Mucosa of rectum (tissue), 2 donors: ENCODE measurements at regions not wholly inside any gene's neighbourhood (a gene's known extent, or its start where the extent isn't known, plus 50 kb on each side); places are given as distances from the start of the nearest gene placed in this dataset.
"Not testable (repeated sequence)": the region's sequence is repeated elsewhere in the genome, so short reads cannot be mapped to it uniquely, and the experiment has no call there.

Experiments
- H3K27ac ChIP-seq, 2 donors: one replicate each; pipeline ENCODE4 v1.7.0; 2013; ENCODE audit warnings: inconsistent platforms in 2 of 2, low read depth in 2 of 2, low read length in 2 of 2
- H3K27me3 ChIP-seq, 2 donors: one replicate each; pipeline ENCODE4 v1.7.0; 2013; ENCODE audit warnings: low read length in 2 of 2; ENCODE audit not compliant: control insufficient read depth in 2 of 2, insufficient read depth in 2 of 2
- H3K36me3 ChIP-seq, 2 donors: one replicate each; pipeline ENCODE4 v1.7.0; 2013; ENCODE audit warnings: low read length in 2 of 2; ENCODE audit not compliant: control insufficient read depth in 2 of 2, insufficient read depth in 2 of 2
- H3K4me1 ChIP-seq, 2 donors: one replicate each; pipeline ENCODE4 v1.7.0; 2013; ENCODE audit warnings: low read length in 2 of 2, mild to moderate bottlenecking in 1 of 2; ENCODE audit not compliant: control insufficient read depth in 2 of 2, insufficient read depth in 2 of 2
- H3K4me3 ChIP-seq, 2 donors: one replicate each; pipeline ENCODE4 v1.7.0; 2013; ENCODE audit warnings: low read length in 2 of 2
- H3K9ac ChIP-seq, 2 donors: one replicate each; pipeline ENCODE4 v1.7.0; 2013; ENCODE audit warnings: low read length in 2 of 2, low read depth in 1 of 2, mild to moderate bottlenecking in 1 of 2
- H3K9me3 ChIP-seq, 2 donors: one replicate each; pipeline ENCODE4 v1.7.0; 2013; ENCODE audit warnings: low read length in 2 of 2; ENCODE audit not compliant: control insufficient read depth in 2 of 2
- donor health status: healthy.
- donor health status: Normal muscosa, but diverticular disease.

DNA sequence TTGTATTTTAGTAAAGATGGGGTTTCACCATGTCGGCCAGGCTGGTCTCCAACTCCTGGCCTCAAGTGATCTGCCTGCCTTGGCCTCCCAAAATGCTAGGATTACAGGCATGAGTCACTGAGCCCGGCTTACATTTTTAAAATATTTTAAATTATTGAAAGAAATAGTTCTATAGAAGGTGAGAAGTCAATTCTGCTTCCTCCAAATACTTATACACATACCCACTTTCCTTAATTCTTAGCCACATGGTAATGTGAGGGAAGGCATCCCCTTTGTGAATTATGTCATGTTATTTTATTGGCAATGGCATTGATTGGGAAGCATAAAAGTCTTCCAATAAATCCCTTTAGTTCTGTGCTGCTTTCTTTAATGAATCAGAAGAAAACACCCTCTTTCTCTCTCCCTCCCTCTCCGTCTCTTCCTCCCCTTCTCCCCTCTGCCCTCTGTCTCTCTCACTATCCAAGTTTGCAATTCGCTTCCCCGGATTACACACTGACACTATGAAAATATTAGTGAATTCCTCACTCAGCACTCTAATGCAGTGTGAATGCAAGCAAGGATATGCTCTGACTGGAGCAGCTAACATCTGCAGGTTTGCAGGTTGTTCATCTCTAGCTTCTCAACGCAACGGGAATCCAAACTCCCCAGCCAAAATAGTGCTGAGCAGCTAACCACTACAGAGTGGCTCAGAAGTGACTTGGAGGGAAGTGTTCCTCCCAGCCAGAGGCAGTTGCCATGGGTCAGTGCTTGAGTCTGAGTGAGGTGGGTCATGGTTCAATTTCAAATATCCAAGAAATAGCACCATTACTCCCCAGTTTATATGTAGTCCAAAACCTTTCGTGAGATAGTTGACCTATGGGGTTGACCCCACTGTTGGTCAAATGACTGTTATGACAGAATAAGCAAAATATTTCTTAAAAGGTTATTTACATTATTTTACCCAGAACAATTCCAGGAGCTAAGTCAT is 77.8 kb upstream of the CD55 start:
- no peak overlapping the region for H3K27ac ChIP-seq
- H3K4me3 ChIP-seq: no peak overlapping the region
- peaks cover 6 to 9% of the 10 kb centered on the region in 2 donors for H3K4me1 ChIP-seq
- H3K27me3 ChIP-seq: no peaks in the 10 kb centered on the region
- H3K9ac ChIP-seq: no peak overlapping the region
- H3K36me3 ChIP-seq: no peaks in the 10 kb centered on the region
- H3K9me3 ChIP-seq: no peaks in the 10 kb centered on the region

DNA sequence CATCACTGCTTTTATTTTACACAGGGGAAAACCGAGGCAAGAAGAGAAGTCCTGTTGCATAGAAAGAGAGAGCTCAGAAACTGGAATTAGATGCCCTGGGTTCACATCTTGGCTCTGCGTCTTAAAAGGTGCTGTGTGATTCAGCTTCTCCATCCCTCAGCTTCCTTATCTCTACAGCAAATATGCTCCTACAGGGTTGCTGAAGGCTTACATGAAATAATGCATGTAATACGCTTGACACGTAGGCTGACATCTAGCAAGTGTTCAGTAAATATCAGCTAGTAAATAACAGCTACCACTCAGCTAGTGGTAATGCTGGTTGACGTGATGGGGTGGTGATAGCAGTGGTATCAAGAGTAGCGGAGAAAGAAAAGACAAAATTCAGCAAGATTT is 77.1 kb upstream of the CD55 start:
- Histone ChIP-seq H3K9me3 (no peaks in the 10 kb centered on the region), H3K27ac (no peak overlapping the region), H3K4me1 (peaks cover 6 to 9% of the 10 kb centered on the region in 2 donors), H3K4me3 (no peak overlapping the region), H3K27me3 (no peaks in the 10 kb centered on the region), H3K9ac (no peak overlapping the region), H3K36me3 (no peaks in the 10 kb centered on the region)

DNA sequence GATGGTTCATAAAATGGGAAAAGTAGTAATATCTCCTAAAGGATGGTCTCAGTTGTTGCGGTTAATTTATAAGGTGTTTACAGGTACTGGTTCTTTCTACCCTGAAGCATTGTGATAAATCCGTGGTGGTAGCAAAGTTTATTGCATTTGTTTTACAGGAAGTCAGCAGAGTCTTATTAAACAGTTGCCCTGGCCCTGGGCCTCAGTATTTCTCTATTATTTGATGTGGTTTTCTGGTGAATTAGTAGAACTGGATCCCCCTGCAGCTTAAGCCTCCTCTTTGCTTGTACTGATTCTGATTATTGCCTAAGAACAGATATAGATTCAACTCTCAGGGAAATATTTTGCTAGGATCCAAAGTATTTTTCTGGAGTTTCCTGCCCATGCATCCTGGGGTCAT is 76.4 kb upstream of the CD55 start:
- no peak overlapping the region for H3K4me3 ChIP-seq
- no peak overlapping the region for H3K27ac ChIP-seq
- no peaks in the 10 kb centered on the region for H3K27me3 ChIP-seq
- peaks cover 6 to 9% of the 10 kb centered on the region in 2 donors for H3K4me1 ChIP-seq
- no peaks in the 10 kb centered on the region for H3K9me3 ChIP-seq
- H3K36me3 ChIP-seq: no peaks in the 10 kb centered on the region
- no peak overlapping the region for H3K9ac ChIP-seq

DNA sequence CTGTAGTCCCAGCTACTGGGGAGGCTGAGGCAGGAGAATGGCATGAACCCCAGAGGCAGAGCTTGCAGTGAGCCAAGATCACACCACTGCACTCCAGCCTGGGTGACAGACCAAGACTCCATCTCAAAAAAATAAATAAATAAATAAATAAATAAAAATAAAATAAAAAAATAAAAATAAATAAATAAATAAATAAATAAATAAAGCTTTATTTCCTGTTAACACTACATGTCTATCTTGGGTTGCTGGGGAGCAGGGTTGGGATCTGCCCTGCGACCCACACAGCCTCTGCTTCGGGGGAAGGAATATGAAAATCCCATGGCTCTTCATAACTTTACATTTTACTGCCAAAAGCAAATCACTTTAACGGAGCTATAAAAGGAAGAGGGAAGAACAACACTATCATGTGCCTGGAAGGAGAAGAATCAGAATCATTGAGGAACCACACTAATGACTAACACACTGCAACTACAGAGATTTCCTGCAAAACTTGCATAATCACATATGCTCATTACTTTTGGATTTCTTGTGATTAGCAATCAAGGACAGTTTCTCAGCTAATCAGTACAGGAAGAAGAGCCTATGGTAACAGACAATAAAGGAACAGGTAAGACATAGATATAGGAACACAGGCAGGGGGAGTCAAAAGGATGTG is 72.8 kb upstream of the CD55 start:
- no peaks in the 10 kb centered on the region for H3K4me1 ChIP-seq
- H3K4me3 ChIP-seq: no peak overlapping the region
- H3K9me3 ChIP-seq: no peaks in the 10 kb centered on the region
- H3K27me3 ChIP-seq: no peaks in the 10 kb centered on the region
- no peak overlapping the region for H3K9ac ChIP-seq
- no peaks in the 10 kb centered on the region for H3K36me3 ChIP-seq
- no peak overlapping the region for H3K27ac ChIP-seq

DNA sequence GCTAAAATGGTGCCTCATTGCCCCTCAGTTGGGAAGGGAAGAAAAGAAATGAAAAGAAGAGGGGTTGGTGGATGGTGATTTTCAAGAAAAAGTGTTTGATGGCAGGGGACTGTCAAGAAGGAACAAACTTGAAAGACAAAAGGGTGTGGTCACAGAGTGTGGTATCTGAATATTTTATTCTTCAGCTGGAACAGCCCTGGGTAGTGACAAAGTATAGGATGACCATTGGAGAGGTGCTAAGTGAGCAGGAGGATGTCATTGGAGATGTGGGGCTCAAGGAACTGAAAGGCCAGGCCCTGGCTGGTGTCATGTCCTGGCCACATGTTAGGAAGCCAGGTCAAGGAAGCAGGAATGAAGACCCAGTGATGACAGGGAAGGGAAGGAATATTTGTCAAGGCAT is 71.0 kb upstream of the CD55 start:
- no peak overlapping the region for H3K27ac ChIP-seq
- no peak overlapping the region for H3K4me3 ChIP-seq
- no peaks in the 10 kb centered on the region for H3K4me1 ChIP-seq
- no peaks in the 10 kb centered on the region for H3K36me3 ChIP-seq
- no peak overlapping the region for H3K9ac ChIP-seq
- no peaks in the 10 kb centered on the region for H3K27me3 ChIP-seq
- H3K9me3 ChIP-seq: no peaks in the 10 kb centered on the region

DNA sequence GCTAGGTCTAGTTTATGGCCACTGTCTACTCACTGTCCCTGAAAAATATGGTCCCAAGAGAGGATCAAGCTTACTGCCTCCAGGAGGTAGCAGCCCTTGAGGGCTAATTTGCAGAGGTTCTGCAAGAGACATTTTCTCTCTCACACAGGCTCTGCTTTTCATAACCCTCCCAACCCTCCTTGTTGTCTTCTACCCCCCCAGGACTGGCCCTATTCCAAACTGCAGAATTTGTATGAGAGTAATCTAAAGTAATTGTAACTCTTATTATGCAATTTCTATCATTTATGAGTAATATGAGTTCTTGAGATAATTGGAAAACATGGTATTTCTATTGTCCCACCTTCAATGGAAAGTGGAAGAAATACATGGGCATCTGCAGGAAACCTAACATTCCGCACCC is 70.4 kb upstream of the CD55 start:
- Histone ChIP-seq H3K9me3 (no peaks in the 10 kb centered on the region), H3K4me3 (no peak overlapping the region), H3K27me3 (no peaks in the 10 kb centered on the region), H3K27ac (no peak overlapping the region), H3K4me1 (no peaks in the 10 kb centered on the region), H3K36me3 (no peaks in the 10 kb centered on the region), H3K9ac (no peak overlapping the region)

DNA sequence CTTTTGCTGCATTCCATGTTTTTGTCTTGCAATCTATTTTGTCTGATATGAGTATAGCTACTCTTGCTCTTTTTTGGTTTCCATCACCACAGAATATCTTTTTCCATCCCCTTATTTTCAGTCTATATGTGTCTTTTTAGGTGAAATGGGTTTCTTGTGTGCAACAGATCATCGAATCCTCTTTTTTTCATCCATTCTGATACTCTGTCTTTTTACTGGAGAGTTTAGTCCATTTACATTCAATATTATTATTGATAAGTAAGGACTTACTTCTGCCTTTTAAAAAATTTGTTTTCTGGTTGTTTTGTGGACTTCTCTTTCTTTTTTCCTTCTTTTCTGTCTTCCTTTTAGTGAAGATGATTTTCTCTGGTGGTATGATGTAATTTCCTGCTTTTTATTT is 64.6 kb upstream of the CD55 start:
- no peaks in the 10 kb centered on the region for H3K4me1 ChIP-seq
- no peak overlapping the region for H3K9ac ChIP-seq
- no peaks in the 10 kb centered on the region for H3K27me3 ChIP-seq
- no peak overlapping the region for H3K4me3 ChIP-seq
- no peaks in the 10 kb centered on the region for H3K36me3 ChIP-seq
- no peaks in the 10 kb centered on the region for H3K9me3 ChIP-seq
- H3K27ac ChIP-seq: no peak overlapping the region

DNA sequence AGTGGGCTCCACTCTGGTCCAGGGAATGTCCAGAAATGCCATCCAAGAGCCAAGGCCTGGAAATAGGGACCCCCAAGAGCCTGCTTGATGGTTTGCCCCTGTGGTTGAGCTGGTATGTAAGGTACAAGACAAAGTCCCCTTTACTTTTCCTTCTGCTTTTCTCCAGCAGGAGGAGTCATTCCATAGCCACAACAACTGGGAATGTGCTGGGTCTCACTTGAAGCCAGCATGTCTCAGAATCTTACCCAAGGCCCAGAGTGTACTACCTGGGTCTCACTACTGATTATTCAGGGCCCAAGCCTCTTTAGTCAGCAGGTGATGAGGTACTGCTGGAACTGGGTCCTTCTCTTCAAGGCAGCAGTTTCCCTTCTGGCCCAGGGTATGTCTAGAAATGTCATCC is 62.1 kb upstream of the CD55 start:
- no peaks in the 10 kb centered on the region for H3K36me3 ChIP-seq
- H3K4me1 ChIP-seq: no peaks in the 10 kb centered on the region
- no peaks in the 10 kb centered on the region for H3K9me3 ChIP-seq
- no peak overlapping the region for H3K9ac ChIP-seq
- no peak overlapping the region for H3K27ac ChIP-seq
- H3K4me3 ChIP-seq: no peak overlapping the region
- H3K27me3 ChIP-seq: no peaks in the 10 kb centered on the region

DNA sequence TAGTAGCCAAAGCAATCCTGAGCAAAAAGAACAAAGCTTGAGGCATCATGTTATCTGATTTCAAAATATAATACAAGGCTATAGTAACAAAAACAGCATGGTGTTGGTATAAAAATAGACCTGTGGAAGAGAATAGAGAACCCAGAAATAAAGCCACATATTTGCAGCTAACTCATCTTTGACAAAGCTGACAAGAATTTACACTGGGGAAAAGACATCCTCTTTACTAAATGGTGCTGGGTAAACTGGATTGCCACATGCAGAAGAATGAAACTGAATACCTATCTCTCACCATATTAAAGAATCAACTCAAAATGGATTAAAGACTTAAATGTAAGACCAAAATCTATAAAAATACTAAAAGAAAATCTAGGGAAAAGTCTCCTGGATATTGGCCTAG is 59.5 kb upstream of the CD55 start:
- H3K9me3 ChIP-seq: no peaks in the 10 kb centered on the region
- no peak overlapping the region for H3K9ac ChIP-seq
- no peaks in the 10 kb centered on the region for H3K36me3 ChIP-seq
- H3K4me1 ChIP-seq: no peaks in the 10 kb centered on the region
- H3K27ac ChIP-seq: no peak overlapping the region
- H3K27me3 ChIP-seq: no peaks in the 10 kb centered on the region
- H3K4me3 ChIP-seq: no peak overlapping the region

DNA sequence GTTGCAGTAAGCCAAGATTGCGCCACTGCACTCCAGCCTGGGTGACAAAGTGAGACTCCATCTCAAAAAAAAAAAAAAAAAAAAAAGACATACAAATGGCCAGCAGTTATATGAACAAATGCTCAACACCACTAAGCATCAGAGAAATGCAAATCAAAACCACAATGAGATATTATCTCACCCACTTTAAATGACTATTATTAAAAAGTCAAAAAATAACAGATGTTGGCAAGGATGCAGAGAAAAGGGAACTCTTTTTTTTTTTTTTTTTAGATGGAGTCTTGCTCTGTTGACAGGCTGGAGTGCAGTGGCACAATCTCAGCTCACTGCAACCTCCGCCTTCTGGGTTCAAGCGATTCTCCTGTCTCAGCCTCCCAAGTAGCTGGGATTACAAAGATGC is 58.6 kb upstream of the CD55 start:
- not testable (repeated sequence) for H3K27me3 ChIP-seq, H3K27ac ChIP-seq, H3K9ac ChIP-seq, H3K9me3 ChIP-seq, H3K36me3 ChIP-seq, H3K4me1 ChIP-seq, H3K4me3 ChIP-seq
